ENCODE measurements at regions not wholly inside any gene's neighbourhood (a gene's known extent, or its start where the extent isn't known, plus 50 kb on each side); places are given as distances from the start of the nearest gene placed in this dataset.
"Not testable (repeated sequence)": the region's sequence is repeated elsewhere in the genome, so short reads cannot be mapped to it uniquely, and the experiment has no call there.

DNA sequence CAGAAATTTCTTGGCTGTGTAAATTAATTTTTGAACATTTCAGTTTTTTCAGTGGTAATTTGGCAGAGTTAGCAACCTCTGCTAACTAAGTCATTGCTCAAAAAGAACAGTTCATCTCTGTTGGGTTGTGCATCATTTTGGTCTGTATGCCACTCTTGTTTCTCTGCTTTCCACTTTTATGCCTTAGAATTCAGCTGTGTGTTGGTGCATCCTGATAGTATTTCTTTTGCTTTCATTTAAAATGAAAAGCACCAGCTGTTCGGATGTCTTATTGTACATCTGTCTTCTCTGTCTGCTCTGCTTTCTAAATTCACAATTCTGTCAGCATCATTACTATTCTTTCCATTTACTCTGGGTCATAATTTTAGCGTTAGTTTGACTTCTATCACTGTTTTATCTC is 388.2 kb upstream of the NDST4 start:
- DNase-seq (ENCODE audit: extremely low read depth, low read depth) = no peak
- TF ChIP-seq, protein P1, sequence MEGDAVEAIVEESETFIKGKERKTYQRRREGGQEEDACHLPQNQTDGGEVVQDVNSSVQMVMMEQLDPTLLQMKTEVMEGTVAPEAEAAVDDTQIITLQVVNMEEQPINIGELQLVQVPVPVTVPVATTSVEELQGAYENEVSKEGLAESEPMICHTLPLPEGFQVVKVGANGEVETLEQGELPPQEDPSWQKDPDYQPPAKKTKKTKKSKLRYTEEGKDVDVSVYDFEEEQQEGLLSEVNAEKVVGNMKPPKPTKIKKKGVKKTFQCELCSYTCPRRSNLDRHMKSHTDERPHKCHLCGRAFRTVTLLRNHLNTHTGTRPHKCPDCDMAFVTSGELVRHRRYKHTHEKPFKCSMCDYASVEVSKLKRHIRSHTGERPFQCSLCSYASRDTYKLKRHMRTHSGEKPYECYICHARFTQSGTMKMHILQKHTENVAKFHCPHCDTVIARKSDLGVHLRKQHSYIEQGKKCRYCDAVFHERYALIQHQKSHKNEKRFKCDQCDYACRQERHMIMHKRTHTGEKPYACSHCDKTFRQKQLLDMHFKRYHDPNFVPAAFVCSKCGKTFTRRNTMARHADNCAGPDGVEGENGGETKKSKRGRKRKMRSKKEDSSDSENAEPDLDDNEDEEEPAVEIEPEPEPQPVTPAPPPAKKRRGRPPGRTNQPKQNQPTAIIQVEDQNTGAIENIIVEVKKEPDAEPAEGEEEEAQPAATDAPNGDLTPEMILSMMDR (IDR thresholded peaks at IDR 0.05; ENCODE audit: low read depth, low read length) = no peak

DNA sequence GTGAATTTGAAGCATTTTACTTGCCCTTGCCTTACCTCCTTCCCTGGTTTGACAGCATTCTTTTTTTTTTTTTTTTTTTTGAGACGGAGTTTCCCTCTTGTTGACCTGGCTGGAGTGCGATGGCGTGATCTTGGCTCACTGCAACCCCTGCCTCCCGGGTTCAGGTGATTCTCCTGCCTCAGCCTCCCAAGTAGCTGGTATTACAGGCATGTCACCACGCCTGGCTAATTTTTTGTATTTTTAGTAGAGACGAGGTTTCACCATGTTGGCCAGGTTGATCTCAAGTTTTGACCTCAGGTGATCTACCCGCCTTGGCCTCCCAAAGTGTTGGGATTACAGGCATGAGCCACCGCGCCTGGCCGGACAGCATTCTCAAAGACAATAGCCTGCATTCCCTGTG is 380.4 kb upstream of the NDST4 start:
- DNase-seq (ENCODE audit: extremely low read depth, low read depth) = not testable (repeated sequence)

DNA sequence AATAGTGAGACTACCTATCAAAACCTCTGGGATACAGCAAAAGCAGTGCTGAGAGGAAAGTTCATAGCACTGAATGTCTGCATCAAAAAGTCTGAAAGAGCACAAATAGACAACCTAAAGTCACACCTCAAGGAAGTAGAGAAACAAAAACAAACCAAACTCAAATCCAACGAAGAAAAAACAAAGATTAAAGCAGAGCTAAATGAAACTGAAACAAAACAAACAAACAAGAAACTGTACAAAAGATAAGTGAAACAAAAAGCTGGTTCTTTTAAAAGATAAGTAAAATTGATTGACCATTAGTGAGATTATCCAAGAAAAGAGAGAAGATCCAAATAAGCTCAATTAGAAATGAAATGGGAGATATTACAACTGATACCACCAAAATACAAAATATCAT is 378.3 kb upstream of the NDST4 start:
- TF ChIP-seq, protein P1 (IDR thresholded peaks at IDR 0.05; ENCODE audit: low read depth, low read length) = no peak
- DNase-seq (ENCODE audit: extremely low read depth, low read depth) = no peak

DNA sequence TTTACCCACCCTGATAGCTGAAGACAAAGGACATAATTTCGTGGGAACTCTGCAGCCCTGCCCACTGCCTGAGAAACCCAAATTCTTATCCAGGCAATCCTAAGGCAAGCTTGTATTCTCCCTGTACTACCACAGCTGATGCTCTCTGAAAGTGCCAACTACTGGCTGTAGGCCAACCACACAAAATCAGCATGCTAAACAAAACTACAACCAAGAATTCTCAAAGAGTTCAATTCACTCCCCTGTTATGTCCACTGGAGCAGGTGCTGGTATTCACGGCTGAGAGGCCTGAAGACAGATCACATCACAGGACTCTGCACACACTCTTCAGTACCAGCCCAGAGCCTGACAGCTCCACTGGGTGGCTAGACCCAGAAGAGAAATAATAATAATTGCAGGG is 375.9 kb upstream of the NDST4 start:
- DNase-seq (ENCODE audit: extremely low read depth, low read depth) = no peak
- TF ChIP-seq, protein P1 (IDR thresholded peaks at IDR 0.05; ENCODE audit: low read depth, low read length) = no peak

DNA sequence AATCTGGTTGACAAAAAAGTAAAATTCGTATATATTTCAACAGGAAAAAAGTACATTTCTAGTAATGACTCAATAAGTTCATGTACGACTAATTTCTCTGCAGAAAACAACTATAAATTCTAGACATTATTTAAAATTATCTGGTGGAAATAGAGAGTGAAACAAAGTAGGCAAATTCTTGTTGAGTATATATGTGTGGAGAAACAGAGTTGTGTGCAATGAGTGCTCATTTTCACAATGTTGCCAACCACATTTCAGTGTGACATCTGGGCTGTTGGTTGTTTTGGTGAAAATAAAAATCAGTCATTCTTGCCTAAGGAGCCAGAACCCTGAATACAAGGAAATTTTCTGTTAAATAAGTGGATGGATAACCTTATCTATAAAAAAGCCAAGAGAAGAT is 372.0 kb upstream of the NDST4 start:
- TF ChIP-seq, protein P1 (IDR thresholded peaks at IDR 0.05; ENCODE audit: low read depth, low read length) = no peak
- no peak for DNase-seq (ENCODE audit: extremely low read depth, low read depth)

- DNase-seq (ENCODE audit: extremely low read depth, low read depth) = no peak
- TF ChIP-seq, protein P1 (IDR thresholded peaks at IDR 0.05; ENCODE audit: low read depth, low read length) = no peak
These were observed 371.1 kb upstream of the NDST4 start for GRCh38 chr4:115484479-115484878.

- DNase-seq (ENCODE audit: extremely low read depth, low read depth) = no peak
- TF ChIP-seq, protein P1 (IDR thresholded peaks at IDR 0.05; ENCODE audit: low read depth, low read length) = no peak
These were observed 357.3 kb upstream of the NDST4 start for GRCh38 chr4:115470763-115471162.

- not testable (repeated sequence) for DNase-seq (ENCODE audit: extremely low read depth, low read depth)
These were observed 345.9 kb upstream of the NDST4 start for GRCh38 chr4:115459301-115459700.

DNA sequence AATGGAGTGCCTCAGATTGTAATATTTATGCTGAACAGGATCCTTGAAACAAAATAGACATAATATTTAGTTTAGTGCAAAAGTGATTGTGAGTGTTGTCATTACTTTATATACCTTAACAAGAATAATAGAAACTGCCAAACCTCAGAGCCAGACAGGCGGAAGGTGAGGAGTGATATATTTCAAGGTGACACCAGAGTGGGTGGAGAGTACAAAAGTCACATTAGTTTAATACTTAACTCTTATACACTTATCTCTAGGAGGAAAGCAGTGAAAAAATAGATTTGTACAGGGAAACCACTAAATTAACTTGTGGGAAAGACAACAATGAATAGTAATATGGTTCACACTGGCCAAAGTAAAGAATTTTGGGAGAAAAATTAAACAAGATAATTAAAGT is 342.8 kb upstream of the NDST4 start:
- no peak for DNase-seq (ENCODE audit: extremely low read depth, low read depth)

More for the DNA sequence above, 342.8 kb upstream of the NDST4 start:
- TF ChIP-seq, protein P1 (IDR thresholded peaks at IDR 0.05; ENCODE audit: low read depth, low read length) = no peak
